PC-9 (cell line): ENCODE measurements at regions not wholly inside any gene's neighbourhood (a gene's known extent, or its start where the extent isn't known, plus 50 kb on each side); places are given as distances from the start of the nearest gene placed in this dataset.

Experiments
- EZH2 ChIP-seq: fragments of 200-600 bp; sonication (generic); IDR thresholded peaks from 2 replicates; pipeline ENCODE4 v1.8.0; 2017; ENCODE audit warnings: antibody characterized with exemption, low read depth
- TF ChIP-seq, protein P1 (sequence below): fragments of 200-600 bp; sonication (generic); conservative IDR thresholded peaks from 2 replicates; pipeline ENCODE4 v1.6.1; 2017; ENCODE audit warnings: mixed run types, antibody characterized with exemption, mild to moderate bottlenecking, moderate library complexity

DNA sequence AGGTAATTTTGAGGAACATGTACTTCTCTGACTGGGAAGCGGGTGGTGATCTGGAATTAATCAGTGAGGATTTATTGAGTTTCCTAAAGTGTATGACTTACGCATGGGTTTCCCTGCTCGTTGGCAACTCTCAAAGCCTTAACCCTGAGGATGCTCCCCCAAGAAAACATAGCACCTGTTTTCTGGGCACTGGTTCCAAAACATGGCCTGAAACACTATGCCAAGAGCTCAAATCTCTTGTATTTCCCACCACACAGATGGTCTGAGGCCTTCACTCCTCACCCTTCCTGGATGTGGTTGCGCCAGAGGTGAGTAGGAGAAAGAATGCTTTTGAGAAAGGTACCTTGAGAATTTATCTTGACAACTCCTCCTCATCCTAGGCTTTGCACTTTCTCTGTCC lies 250.4 kb downstream of the FZD1 start:
- TF ChIP-seq, protein P1, sequence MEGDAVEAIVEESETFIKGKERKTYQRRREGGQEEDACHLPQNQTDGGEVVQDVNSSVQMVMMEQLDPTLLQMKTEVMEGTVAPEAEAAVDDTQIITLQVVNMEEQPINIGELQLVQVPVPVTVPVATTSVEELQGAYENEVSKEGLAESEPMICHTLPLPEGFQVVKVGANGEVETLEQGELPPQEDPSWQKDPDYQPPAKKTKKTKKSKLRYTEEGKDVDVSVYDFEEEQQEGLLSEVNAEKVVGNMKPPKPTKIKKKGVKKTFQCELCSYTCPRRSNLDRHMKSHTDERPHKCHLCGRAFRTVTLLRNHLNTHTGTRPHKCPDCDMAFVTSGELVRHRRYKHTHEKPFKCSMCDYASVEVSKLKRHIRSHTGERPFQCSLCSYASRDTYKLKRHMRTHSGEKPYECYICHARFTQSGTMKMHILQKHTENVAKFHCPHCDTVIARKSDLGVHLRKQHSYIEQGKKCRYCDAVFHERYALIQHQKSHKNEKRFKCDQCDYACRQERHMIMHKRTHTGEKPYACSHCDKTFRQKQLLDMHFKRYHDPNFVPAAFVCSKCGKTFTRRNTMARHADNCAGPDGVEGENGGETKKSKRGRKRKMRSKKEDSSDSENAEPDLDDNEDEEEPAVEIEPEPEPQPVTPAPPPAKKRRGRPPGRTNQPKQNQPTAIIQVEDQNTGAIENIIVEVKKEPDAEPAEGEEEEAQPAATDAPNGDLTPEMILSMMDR, result no peak
- no peak for TF ChIP-seq EZH2
